ENCODE measurements at regions not wholly inside any gene's neighbourhood (a gene's known extent, or its start where the extent isn't known, plus 50 kb on each side); places are given as distances from the start of the nearest gene placed in this dataset.

- TF ChIP-seq BHLHE40 (IDR thresholded peaks at IDR 0.05; ENCODE audit: borderline replicate concordance in 1 of 2, low read depth in 2 of 2, low read length in 1 of 2) (no peak), MTA3 (IDR thresholded peaks at IDR 0.05; ENCODE audit: borderline replicate concordance, low read length) (no peak), MTA2 (IDR thresholded peaks at IDR 0.05; ENCODE audit: low read depth) (no peak), STAT1 (conservative IDR thresholded peaks at IDR 0.05) (no peak), BCL11A (IDR thresholded peaks at IDR 0.05; ENCODE audit: low read depth, low read length) (no peak), CHD4 (IDR thresholded peaks at IDR 0.05) (no peak), YY1 (IDR thresholded peaks at IDR 0.05; ENCODE audit: low read depth, low read length) (no peak), PRDM15 (CRISPR knock-in tag; IDR thresholded peaks at IDR 0.05) (no peak)
Observed at GRCh38 chr13:97629601-97630272, 195.8 kb downstream of the RAP2A start (continued).

GRCh38 chr13:97630725-97631124 lies 196.8 kb downstream of the RAP2A start:
- TF ChIP-seq FOXK2 (IDR thresholded peaks at IDR 0.05) (no peak), TARDBP (IDR thresholded peaks at IDR 0.05; ENCODE audit: borderline replicate concordance) (no peak), ZBTB40 (IDR thresholded peaks at IDR 0.05; ENCODE audit: borderline replicate concordance) (no peak), SIX5 (IDR thresholded peaks at IDR 0.05; ENCODE audit: low read depth, low read length, severe bottlenecking) (no peak), TCF7 (IDR thresholded peaks at IDR 0.05; ENCODE audit: borderline replicate concordance) (no peak), ZNF622 (IDR thresholded peaks at IDR 0.05) (no peak), RCOR1 (conservative IDR thresholded peaks at IDR 0.05; ENCODE audit: low read depth, low read length) (no peak), POLR2AphosphoS5 (IDR thresholded peaks at IDR 0.05; ENCODE audit: low read length) (no peak), SREBF1 (IDR thresholded peaks at IDR 0.05; ENCODE audit: low read length) (no peak)
- 20% methylated on average over 4 of the region's 4 CpGs for WGBS (ENCODE audit: insufficient coverage, insufficient replicate concordance, low lambda C conversion rate, missing lambda C conversion rate)
- no peak overlapping the region for H3K27ac ChIP-seq (ENCODE audit: control insufficient read depth, insufficient read depth)
- in situ Hi-C loops (cut with MboI) (no loop called here), intact Hi-C loops (cut with micrococcal nuclease; ENCODE audit: unreplicated experiment) (no loop called here)
- ChIA-PET CTCF (interaction anchor here (1.1 to 1.2 kb wide), 2 partner anchors 402 to 521 kb away, joined by 4 read pairs; no protein-coding TSS in a partner anchor), RAD21 (ENCODE audit: unreplicated experiment) (no interaction called here), SMC1A (ENCODE audit: uncharacterized antibody, unreplicated experiment) (interaction anchor here (1.2 kb wide), 1 partner anchor 271 kb away, joined by 4 read pairs; no protein-coding TSS in a partner anchor), POLR2A (no interaction called here)
- H3K36me3 ChIP-seq (ENCODE audit: control insufficient read depth in 2 of 2, insufficient read depth in 2 of 2, low read length in 1 of 2) = no peaks in the 10 kb centered on the region
- no TSS peak for BruUV-seq (replicated peaks)
- no peak for ATAC-seq
- no peaks in the 10 kb centered on the region for H4K20me1 ChIP-seq (ENCODE audit: control insufficient read depth, insufficient read depth)
- H3K4me1 ChIP-seq (ENCODE audit: control insufficient read depth, insufficient read depth, low read length) = no peaks in the 10 kb centered on the region
- no peaks in the 10 kb centered on the region for H3K9me3 ChIP-seq (replicated peaks; ENCODE audit: control insufficient read depth, insufficient read depth, low read length)
- H3K4me2 ChIP-seq (ENCODE audit: control insufficient read depth, insufficient read depth) = no peak overlapping the region
- no peak overlapping the region for H3K4me3 ChIP-seq
- H3K79me2 ChIP-seq (ENCODE audit: control insufficient read depth, insufficient read depth, low read length) = no peaks in the 10 kb centered on the region
- no peak overlapping the region for H2AFZ ChIP-seq (ENCODE audit: control insufficient read depth, low read depth, low read length)
- FAIRE-seq = no peak
- H3K27me3 ChIP-seq (replicated peaks in 1 of 2; ENCODE audit: control insufficient read depth in 2 of 2, insufficient read depth in 2 of 2, low read length in 1 of 2) = no peaks in the 10 kb centered on the region
- no peak for DNase-seq (ENCODE audit: low read depth, low spot score)
- no peak overlapping the region for H3K9ac ChIP-seq (ENCODE audit: control insufficient read depth, insufficient read depth, low read length)

All from GM12878 (cell line).